BE2C (cell line): ENCODE measurements at regions not wholly inside any gene's neighbourhood (a gene's known extent, or its start where the extent isn't known, plus 50 kb on each side); places are given as distances from the start of the nearest gene placed in this dataset.

Experiments
- DNase-seq: peaks from one replicate; pipeline ENCODE4 v3.0.0-alpha.2; 2020
- H3K27me3 ChIP-seq: fragments of 250-450 bp; sonication (Bioruptor Pico); 2 replicates; pipeline ENCODE4 v1.5.1; 2020; ENCODE audit warnings: mild to moderate bottlenecking
- H3K36me3 ChIP-seq: fragments of 250-450 bp; sonication (Bioruptor Pico); 2 replicates; pipeline ENCODE4 v1.5.1; 2020; ENCODE audit warnings: mild to moderate bottlenecking
- H3K4me1 ChIP-seq: fragments of 250-450 bp; sonication (Bioruptor Pico); 2 replicates; pipeline ENCODE4 v1.5.1; 2020
- H3K4me3 ChIP-seq: 2 replicates; pipeline ENCODE4 v1.5.1; 2011; ENCODE audit warnings: low read depth, low read length
- H3K9me3 ChIP-seq: fragments of 250-450 bp; sonication (Bioruptor Pico); 2 replicates; pipeline ENCODE4 v1.5.1; 2020
- CTCF ChIP-seq: IDR thresholded peaks from 2 replicates; pipeline ENCODE4 v1.5.1; 2012; ENCODE audit warnings: mild to moderate bottlenecking, low read depth, low read length

DNA sequence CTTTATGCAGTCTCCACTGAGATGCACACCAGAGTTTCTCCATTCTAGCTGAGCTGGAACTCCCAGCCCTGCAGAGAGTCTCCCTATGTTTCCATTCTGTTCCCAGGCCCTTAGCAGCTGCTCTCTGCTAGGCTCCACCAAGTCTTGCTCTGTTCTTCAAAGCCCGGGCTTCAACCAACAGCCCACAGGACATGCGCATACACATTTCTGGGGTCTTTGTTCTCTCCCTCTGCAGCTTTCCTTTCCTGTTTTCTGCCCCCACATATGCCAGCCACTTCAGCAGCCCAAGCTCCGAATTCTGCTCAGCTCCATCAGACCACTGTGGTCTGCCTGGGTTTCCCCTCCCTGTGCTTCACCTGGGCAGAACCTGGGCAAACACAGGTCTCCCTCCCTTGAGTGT, 205.9 kb downstream of the CBLN1 start:
- no peaks in the 10 kb centered on the region for H3K9me3 ChIP-seq
- TF ChIP-seq CTCF, result no peak
- H3K4me3 ChIP-seq, result no peak overlapping the region
- H3K36me3 ChIP-seq, result no peaks in the 10 kb centered on the region
- no peak for DNase-seq
- no peaks in the 10 kb centered on the region for H3K27me3 ChIP-seq
- no peaks in the 10 kb centered on the region for H3K4me1 ChIP-seq

DNA sequence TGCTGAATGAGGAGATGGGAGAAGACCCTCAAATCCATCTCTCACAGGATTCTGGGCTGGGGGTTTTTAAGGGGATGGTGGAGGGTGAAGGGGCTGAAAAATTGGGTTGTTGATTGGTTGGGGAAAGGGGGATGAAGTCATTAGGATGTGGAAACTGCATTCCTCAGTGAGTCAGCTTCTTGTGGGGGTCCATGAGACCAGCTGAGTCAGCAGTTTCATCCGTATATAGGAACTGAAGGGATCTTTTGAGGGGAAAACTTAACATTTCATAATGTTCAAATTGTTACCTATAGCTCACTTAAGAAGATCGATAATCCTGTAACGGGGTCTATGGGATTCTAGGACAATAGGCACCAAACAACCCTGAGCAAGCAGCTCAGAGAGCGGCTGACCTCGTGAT, 213.4 kb downstream of the CBLN1 start:
- Histone ChIP-seq H3K36me3 (no peaks in the 10 kb centered on the region), H3K4me1 (no peaks in the 10 kb centered on the region), H3K27me3 (no peaks in the 10 kb centered on the region), H3K4me3 (no peak overlapping the region), H3K9me3 (no peaks in the 10 kb centered on the region; the same call in 1 of the 2 replicates)
- no peak for TF ChIP-seq CTCF
- no peak for DNase-seq

GRCh38 chr16:49067776-49068175, 213.9 kb downstream of the CBLN1 start:
- DNase-seq, result no peak
- no peaks in the 10 kb centered on the region; the same call in 1 of the 2 replicates for H3K9me3 ChIP-seq
- no peak overlapping the region for H3K4me3 ChIP-seq
- H3K36me3 ChIP-seq, result no peaks in the 10 kb centered on the region
- no peaks in the 10 kb centered on the region for H3K4me1 ChIP-seq
- no peak for TF ChIP-seq CTCF
- no peaks in the 10 kb centered on the region for H3K27me3 ChIP-seq

- no peak for TF ChIP-seq CTCF
- Histone ChIP-seq H3K9me3 (no peaks in the 10 kb centered on the region), H3K27me3 (no peaks in the 10 kb centered on the region), H3K4me1 (no peaks in the 10 kb centered on the region), H3K4me3 (no peak overlapping the region), H3K36me3 (no peaks in the 10 kb centered on the region)
- DNase-seq, result no peak
These were observed 220.4 kb downstream of the CBLN1 start for GRCh38 chr16:49061137-49061714.

DNA sequence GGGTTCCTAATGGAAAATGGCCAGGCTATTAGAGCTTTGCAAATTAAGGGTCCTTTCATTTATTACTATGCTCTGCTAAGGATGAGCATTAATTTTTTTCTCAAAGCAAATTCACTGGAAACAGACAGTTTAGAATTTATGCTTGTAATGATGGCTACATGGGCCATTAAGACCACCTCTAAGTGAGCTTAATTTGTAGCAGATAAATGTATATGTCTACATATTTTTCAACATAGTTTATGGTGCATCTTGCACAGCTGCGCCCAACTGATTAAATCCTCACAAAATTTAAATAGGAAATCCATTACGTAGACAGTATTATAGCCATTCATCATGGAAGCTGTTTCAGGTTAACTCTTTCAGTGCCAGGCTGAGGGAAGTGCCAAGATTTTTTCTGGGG, 220.9 kb downstream of the CBLN1 start:
- H3K4me3 ChIP-seq, result no peak overlapping the region
- H3K27me3 ChIP-seq, result no peaks in the 10 kb centered on the region
- H3K4me1 ChIP-seq, result no peaks in the 10 kb centered on the region
- H3K36me3 ChIP-seq, result no peaks in the 10 kb centered on the region
- no peak for DNase-seq
- no peaks in the 10 kb centered on the region for H3K9me3 ChIP-seq
- no peak for TF ChIP-seq CTCF

DNA sequence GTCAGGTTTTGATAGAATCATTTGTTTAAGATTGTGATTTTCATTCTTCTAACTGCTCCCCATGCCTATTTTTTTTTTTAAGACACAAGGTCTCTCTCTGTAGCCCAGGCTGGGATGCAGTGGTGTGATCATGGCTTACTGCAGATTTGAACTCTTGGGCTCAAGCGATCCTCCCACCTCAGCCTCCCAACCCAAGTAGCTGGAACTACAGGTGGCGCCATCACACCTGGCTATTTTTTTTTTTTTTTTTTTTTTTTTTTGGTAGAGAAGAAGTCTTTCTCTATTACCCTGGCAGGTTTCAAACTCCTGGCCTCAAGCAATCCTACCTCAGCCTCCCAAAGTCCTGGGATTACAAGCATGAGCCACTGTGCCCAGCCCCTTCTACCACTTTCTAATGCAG, 223.3 kb downstream of the CBLN1 start:
- H3K4me3 ChIP-seq, result no peak overlapping the region
- H3K4me1 ChIP-seq, result no peaks in the 10 kb centered on the region
- no peaks in the 10 kb centered on the region for H3K9me3 ChIP-seq
- DNase-seq, result no peak
- H3K27me3 ChIP-seq, result no peaks in the 10 kb centered on the region
- no peak for TF ChIP-seq CTCF
- no peaks in the 10 kb centered on the region for H3K36me3 ChIP-seq
